ENCODE measurements at regions not wholly inside any gene's neighbourhood (a gene's known extent, or its start where the extent isn't known, plus 50 kb on each side); places are given as distances from the start of the nearest gene placed in this dataset.

DNA sequence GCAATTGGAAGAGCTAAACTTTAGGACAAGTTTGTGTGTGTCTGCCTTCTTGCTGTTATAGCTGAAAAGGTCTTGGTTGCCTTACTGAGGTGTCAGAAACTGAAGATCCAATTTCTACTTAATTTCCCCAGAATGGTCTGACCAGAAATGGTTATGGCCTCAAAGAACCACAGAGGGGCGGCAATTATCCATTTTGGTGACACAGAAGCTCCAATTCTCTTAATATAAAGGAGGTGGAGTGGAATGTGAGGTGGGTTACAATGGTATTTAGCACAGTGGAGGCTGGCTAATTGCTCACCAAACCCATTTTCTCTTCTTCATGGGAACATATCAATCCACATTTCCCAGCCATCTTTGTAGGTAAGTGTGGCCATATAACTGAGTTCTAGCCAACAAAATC lies 1157.2 kb downstream of the OLFM4 start:
- Histone ChIP-seq H3K27ac (ENCODE audit: low read depth, low read length) (no peak overlapping the region), H2AFZ (ENCODE audit: low read length) (no peak overlapping the region), H4K20me1 (ENCODE audit: insufficient read depth, low read length) (no peaks in the 10 kb centered on the region), H3K4me3 (ENCODE audit: insufficient read depth, low read length) (no peak overlapping the region), H3K36me3 (ENCODE audit: insufficient read depth, low read length) (no peaks in the 10 kb centered on the region), H3K79me2 (ENCODE audit: insufficient read depth, low read length) (no peaks in the 10 kb centered on the region), H3K4me1 (ENCODE audit: insufficient read depth, low read length) (no peaks in the 10 kb centered on the region), H3K4me2 (ENCODE audit: insufficient read depth, low read length) (no peak overlapping the region), H3K9me3 (ENCODE audit: low read depth, low read length) (peaks cover 2% of the 10 kb centered on the region), H3K27me3 (ENCODE audit: insufficient read depth, low read length) (no peaks in the 10 kb centered on the region)
- TF ChIP-seq, protein P1, sequence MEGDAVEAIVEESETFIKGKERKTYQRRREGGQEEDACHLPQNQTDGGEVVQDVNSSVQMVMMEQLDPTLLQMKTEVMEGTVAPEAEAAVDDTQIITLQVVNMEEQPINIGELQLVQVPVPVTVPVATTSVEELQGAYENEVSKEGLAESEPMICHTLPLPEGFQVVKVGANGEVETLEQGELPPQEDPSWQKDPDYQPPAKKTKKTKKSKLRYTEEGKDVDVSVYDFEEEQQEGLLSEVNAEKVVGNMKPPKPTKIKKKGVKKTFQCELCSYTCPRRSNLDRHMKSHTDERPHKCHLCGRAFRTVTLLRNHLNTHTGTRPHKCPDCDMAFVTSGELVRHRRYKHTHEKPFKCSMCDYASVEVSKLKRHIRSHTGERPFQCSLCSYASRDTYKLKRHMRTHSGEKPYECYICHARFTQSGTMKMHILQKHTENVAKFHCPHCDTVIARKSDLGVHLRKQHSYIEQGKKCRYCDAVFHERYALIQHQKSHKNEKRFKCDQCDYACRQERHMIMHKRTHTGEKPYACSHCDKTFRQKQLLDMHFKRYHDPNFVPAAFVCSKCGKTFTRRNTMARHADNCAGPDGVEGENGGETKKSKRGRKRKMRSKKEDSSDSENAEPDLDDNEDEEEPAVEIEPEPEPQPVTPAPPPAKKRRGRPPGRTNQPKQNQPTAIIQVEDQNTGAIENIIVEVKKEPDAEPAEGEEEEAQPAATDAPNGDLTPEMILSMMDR (IDR thresholded peaks at IDR 0.05; ENCODE audit: extremely low read depth, low read depth, low read length) = no peak
- DNase-seq (ENCODE audit: insufficient read length, low spot score, missing footprints) = no peak

DNA sequence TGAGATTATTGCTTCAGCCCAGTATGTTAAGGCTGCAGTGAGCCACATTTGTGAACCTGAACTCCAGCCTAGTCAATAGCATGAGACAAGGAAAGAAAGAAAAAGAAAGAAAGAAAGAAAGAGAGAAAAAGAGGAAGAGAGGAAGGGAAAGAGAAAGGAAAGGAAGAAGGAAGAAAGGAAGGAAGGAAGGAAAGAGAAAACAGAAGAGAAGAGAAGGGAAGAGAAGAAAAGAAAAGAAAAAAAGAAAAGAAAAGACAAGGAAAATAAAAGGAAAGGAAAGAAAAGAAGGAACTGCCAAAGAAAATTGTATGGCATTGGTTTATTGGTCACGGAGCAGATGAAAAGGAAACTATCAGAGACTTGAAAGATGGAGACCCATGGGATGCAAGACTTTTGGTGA lies 1158.8 kb downstream of the OLFM4 start:
- TF ChIP-seq, protein P1 (IDR thresholded peaks at IDR 0.05; ENCODE audit: extremely low read depth, low read depth, low read length) = no peak
- DNase-seq (ENCODE audit: insufficient read length, low spot score, missing footprints) = no peak
- Histone ChIP-seq H3K27me3 (ENCODE audit: insufficient read depth, low read length) (no peaks in the 10 kb centered on the region), H3K9me3 (ENCODE audit: low read depth, low read length) (peaks cover 2% of the 10 kb centered on the region), H3K36me3 (ENCODE audit: insufficient read depth, low read length) (no peaks in the 10 kb centered on the region), H4K20me1 (ENCODE audit: insufficient read depth, low read length) (no peaks in the 10 kb centered on the region), H3K27ac (ENCODE audit: low read depth, low read length) (no peak overlapping the region), H3K4me2 (ENCODE audit: insufficient read depth, low read length) (no peak overlapping the region), H3K79me2 (ENCODE audit: insufficient read depth, low read length) (no peaks in the 10 kb centered on the region), H2AFZ (ENCODE audit: low read length) (no peak overlapping the region), H3K4me1 (ENCODE audit: insufficient read depth, low read length) (no peaks in the 10 kb centered on the region), H3K4me3 (ENCODE audit: insufficient read depth, low read length) (no peak overlapping the region)

DNA sequence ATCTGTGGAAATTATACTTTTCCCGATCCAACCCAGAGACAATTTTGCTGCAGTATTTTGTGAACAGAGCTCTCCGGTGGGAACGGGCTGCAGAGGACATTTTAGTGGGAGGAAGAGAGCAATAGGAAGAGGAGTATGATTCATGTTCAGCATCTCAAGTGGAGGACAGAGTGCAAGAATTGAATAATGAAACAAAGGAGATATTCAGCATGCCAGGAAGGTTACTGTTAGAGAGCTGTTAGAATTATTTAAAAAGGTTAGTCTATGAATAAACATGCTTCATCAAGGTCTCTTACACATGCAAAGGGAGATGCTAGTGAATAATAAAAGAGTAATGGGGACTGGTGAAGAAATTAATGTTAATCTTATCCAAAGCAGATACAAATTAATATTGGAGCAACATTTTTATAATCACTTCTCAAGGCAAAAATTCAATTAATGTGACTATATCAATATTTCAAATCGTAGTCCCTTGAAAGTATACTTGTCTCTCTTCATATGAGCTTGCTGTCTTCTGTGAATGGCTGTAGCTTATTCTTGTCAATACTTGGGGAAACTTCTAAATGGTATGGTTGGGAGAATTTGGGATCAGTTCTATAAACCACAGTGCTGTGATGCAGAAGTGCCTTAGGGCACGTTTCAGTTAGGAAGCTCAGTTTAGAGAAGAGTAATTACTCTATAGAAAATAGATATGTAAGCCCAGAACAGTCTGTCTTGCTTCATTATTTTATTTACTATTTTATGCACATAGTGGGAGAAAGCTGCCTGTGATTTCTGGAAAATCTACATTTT lies 1165.8 kb downstream of the OLFM4 start:
- TF ChIP-seq, protein P1 (IDR thresholded peaks at IDR 0.05; ENCODE audit: extremely low read depth, low read depth, low read length) = no peak
- Histone ChIP-seq H3K27me3 (ENCODE audit: insufficient read depth, low read length) (no peaks in the 10 kb centered on the region), H3K79me2 (ENCODE audit: insufficient read depth, low read length) (no peaks in the 10 kb centered on the region)

DNA sequence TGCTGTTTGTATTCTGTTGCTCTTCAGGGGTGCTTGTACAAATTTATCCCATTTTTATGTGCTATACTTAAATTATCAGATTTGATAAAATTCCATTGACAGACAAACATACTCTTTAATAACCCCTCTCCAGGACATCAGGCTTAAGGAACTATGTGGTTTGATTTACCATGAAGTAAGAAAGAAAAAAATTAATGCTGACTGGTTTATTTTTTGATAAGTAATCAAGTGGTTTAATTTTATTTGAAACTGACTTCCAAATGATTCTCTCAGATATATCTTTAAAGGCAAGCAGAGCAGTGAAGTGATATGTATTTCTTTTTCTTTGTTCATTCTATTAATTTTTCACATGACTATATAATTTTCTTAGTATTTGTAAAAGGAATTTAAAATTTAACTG lies 1168.1 kb downstream of the OLFM4 start:
- Histone ChIP-seq H3K4me1 (ENCODE audit: insufficient read depth, low read length) (no peaks in the 10 kb centered on the region), H3K4me2 (ENCODE audit: insufficient read depth, low read length) (no peak overlapping the region), H4K20me1 (ENCODE audit: insufficient read depth, low read length) (no peaks in the 10 kb centered on the region), H3K9me3 (ENCODE audit: low read depth, low read length) (no peaks in the 10 kb centered on the region), H3K27ac (ENCODE audit: low read depth, low read length) (no peak overlapping the region), H3K27me3 (ENCODE audit: insufficient read depth, low read length) (no peaks in the 10 kb centered on the region), H3K36me3 (ENCODE audit: insufficient read depth, low read length) (no peaks in the 10 kb centered on the region), H3K79me2 (ENCODE audit: insufficient read depth, low read length) (no peaks in the 10 kb centered on the region), H3K4me3 (ENCODE audit: insufficient read depth, low read length) (no peak overlapping the region), H2AFZ (ENCODE audit: low read length) (no peak overlapping the region)
- DNase-seq (ENCODE audit: insufficient read length, low spot score, missing footprints) = no peak
- TF ChIP-seq, protein P1 (IDR thresholded peaks at IDR 0.05; ENCODE audit: extremely low read depth, low read depth, low read length) = no peak

More for the DNA sequence above, 1165.8 kb downstream of the OLFM4 start:
- DNase-seq (ENCODE audit: insufficient read length, low spot score, missing footprints) = no peak
- H3K27ac ChIP-seq (ENCODE audit: low read depth, low read length) = no peak overlapping the region
- no peaks in the 10 kb centered on the region for H3K36me3 ChIP-seq (ENCODE audit: insufficient read depth, low read length)
- H3K4me3 ChIP-seq (ENCODE audit: insufficient read depth, low read length) = no peak overlapping the region
- no peaks in the 10 kb centered on the region for H3K9me3 ChIP-seq (ENCODE audit: low read depth, low read length)
- no peak overlapping the region for H2AFZ ChIP-seq (ENCODE audit: low read length)
- no peak overlapping the region for H3K4me2 ChIP-seq (ENCODE audit: insufficient read depth, low read length)
- no peaks in the 10 kb centered on the region for H4K20me1 ChIP-seq (ENCODE audit: insufficient read depth, low read length)
- no peaks in the 10 kb centered on the region for H3K4me1 ChIP-seq (ENCODE audit: insufficient read depth, low read length)

Measured in osteoblast (primary cell).